GM11168 (cell line): ENCODE measurements at regions not wholly inside any gene's neighbourhood (a gene's known extent, or its start where the extent isn't known, plus 50 kb on each side); places are given as distances from the start of the nearest gene placed in this dataset.
"Not testable (repeated sequence)": the region's sequence is repeated elsewhere in the genome, so short reads cannot be mapped to it uniquely, and the experiment has no call there.

Experiments used
- in situ Hi-C: fragments of 300-500 bp; cut with MboI; formaldehyde crosslinking; loops from one replicate; pipeline ENCODE4 v1.12.0; 2022; ENCODE audit warnings: low sequenced_read_pairs; ENCODE audit not compliant: unreplicated experiment

GRCh38 chr2:64863097-64863820 is 125.9 kb upstream of the SLC1A4 start:
- in situ Hi-C loops: loop anchor here (5.0 kb wide), 1 partner anchor 266 kb away; no protein-coding TSS in a partner anchor

- in situ Hi-C loops: no loop called here
Measured at GRCh38 chr2:64865073-64865830, 123.9 kb upstream of the SLC1A4 start.

- in situ Hi-C loops: no loop called here
Measured at GRCh38 chr2:64865831-64866345, 123.3 kb upstream of the SLC1A4 start.

- in situ Hi-C loops: no loop called here
Measured at GRCh38 chr2:64866797-64867196, 122.4 kb upstream of the SLC1A4 start.

- in situ Hi-C loops: no loop called here
Measured at GRCh38 chr2:64867253-64867996, 121.8 kb upstream of the SLC1A4 start.

- in situ Hi-C loops: no loop called here
Measured at GRCh38 chr2:64869126-64869525, 120.1 kb upstream of the SLC1A4 start.

GRCh38 chr2:64873472-64873924 is 115.7 kb upstream of the SLC1A4 start:
- in situ Hi-C loops: no loop called here

GRCh38 chr2:64874593-64874992 is 114.6 kb upstream of the SLC1A4 start:
- in situ Hi-C loops: no loop called here

- in situ Hi-C loops: no loop called here
Measured at GRCh38 chr2:64875368-64875767, 113.8 kb upstream of the SLC1A4 start.

GRCh38 chr2:64876137-64876647 is 113.0 kb upstream of the SLC1A4 start:
- in situ Hi-C loops: no loop called here

GRCh38 chr2:64879745-64880144 is 109.5 kb upstream of the SLC1A4 start:
- in situ Hi-C loops: no loop called here

- in situ Hi-C loops: no loop called here
Measured at GRCh38 chr2:64880193-64880951, 108.8 kb upstream of the SLC1A4 start.

- in situ Hi-C loops: no loop called here
Measured at GRCh38 chr2:64881037-64881492, 108.1 kb upstream of the SLC1A4 start.

- in situ Hi-C loops: no loop called here
Measured at GRCh38 chr2:64887565-64887964, 101.6 kb upstream of the SLC1A4 start.

GRCh38 chr2:64888591-64889309 is 100.4 kb upstream of the SLC1A4 start:
- in situ Hi-C loops: no loop called here

- in situ Hi-C loops: no loop called here
Measured at GRCh38 chr2:64889803-64890202, 99.4 kb upstream of the SLC1A4 start.

GRCh38 chr2:64896572-64896971 is 92.6 kb upstream of the SLC1A4 start:
- in situ Hi-C loops: not testable (repeated sequence)

GRCh38 chr2:64899081-64899865 is 89.9 kb upstream of the SLC1A4 start:
- in situ Hi-C loops: no loop called here
